H1 (cell line): ENCODE measurements at regions not wholly inside any gene's neighbourhood (a gene's known extent, or its start where the extent isn't known, plus 50 kb on each side); places are given as distances from the start of the nearest gene placed in this dataset.

ENCODE experiments used
- CTCF ChIA-PET: fragments of 300-600 bp; sonication (Branson Sonifier 250); formaldehyde crosslinking; loops from one replicate; lab custom pipeline; 2021; ENCODE audit not compliant: partially characterized antibody; lab: Charles Lee
- POLR2A ChIA-PET: fragments of 300-600 bp; sonication (Branson Sonifier 250); formaldehyde crosslinking; loops from one replicate; lab custom pipeline; 2021; ENCODE audit warnings: inconsistent platforms; ENCODE audit not compliant: partially characterized antibody; lab: Charles Lee
- DNase-seq, 2 experiments: peaks; one replicate each; pipeline versions ENCODE4 v3.0.0 to v3.0.0-alpha.2; 2010 to 2022; ENCODE audit warnings: low spot score in 2 of 2, low read depth in 1 of 2, mixed read lengths in 1 of 2
- FAIRE-seq: peaks from 2 replicates; lab custom pipeline; 2011; peaks lifted over from hg19 to GRCh38; lab: Jason Lieb, UNC
- H2AFZ ChIP-seq: 2 replicates; pipeline ENCODE4 v1.8.1; 2012; ENCODE audit warnings: low read length, inconsistent platforms
- H2AK5ac ChIP-seq: 2 replicates; pipeline ENCODE4 v1.6.1; 2013; ENCODE audit warnings: low read depth, low read length
- H2BK120ac ChIP-seq: replicated peaks from 2 replicates; pipeline ENCODE3; 2013; ENCODE audit warnings: low read depth, low read length, inconsistent platforms
- H2BK12ac ChIP-seq: 2 replicates; pipeline ENCODE4 v1.6.1; 2013; ENCODE audit warnings: low read depth, low read length
- H2BK15ac ChIP-seq: 2 replicates; pipeline ENCODE4 v1.6.1; 2013; ENCODE audit warnings: low read length
- H2BK20ac ChIP-seq: 2 replicates; pipeline ENCODE4 v1.6.1; 2013; ENCODE audit warnings: low read length
- H2BK5ac ChIP-seq: 2 replicates; pipeline ENCODE4 v1.6.1; 2013; ENCODE audit warnings: low read depth, low read length
- H3K14ac ChIP-seq: 2 replicates; pipeline ENCODE4 v1.6.1; 2013; ENCODE audit warnings: inconsistent platforms; ENCODE audit not compliant: insufficient read length
- H3K18ac ChIP-seq: 2 replicates; pipeline ENCODE4 v1.6.1; 2013; ENCODE audit warnings: low read length; ENCODE audit errors: extremely low read depth
- H3K23ac ChIP-seq: 2 replicates; pipeline ENCODE4 v1.6.1; 2013; ENCODE audit warnings: inconsistent platforms; ENCODE audit not compliant: insufficient read length
- H3K23me2 ChIP-seq: 2 replicates; pipeline ENCODE4 v1.6.1; 2013; ENCODE audit warnings: low read depth, low read length
- H3K27ac ChIP-seq: 2 replicates; pipeline ENCODE4 v1.6.1; 2011; ENCODE audit warnings: low read depth, low read length, inconsistent platforms
- H3K27me3 ChIP-seq, 4 experiments: replicated peaks in 1 of 4; 1 replicate in 1 of 4; 2 replicates in 3 of 4; pipeline versions ENCODE4 v1.6.1 to v1.8.1; 2011 to 2013; ENCODE audit warnings: low read length in 3 of 4, mild to moderate bottlenecking in 3 of 4, inconsistent platforms in 2 of 4, mixed read lengths in 2 of 4, moderate library complexity in 1 of 4; ENCODE audit not compliant: control insufficient read depth in 3 of 4, insufficient read depth in 3 of 4; ENCODE audit errors: extremely low read depth in 1 of 4
- H3K36me3 ChIP-seq, 4 experiments: 2 replicates each; pipeline versions ENCODE4 v1.6.1 to v1.8.1; 2011 to 2013; ENCODE audit warnings: mild to moderate bottlenecking in 4 of 4, low read length in 3 of 4, moderate library complexity in 2 of 4, control low read depth in 1 of 4, inconsistent platforms in 1 of 4; ENCODE audit not compliant: insufficient read depth in 4 of 4, control insufficient read depth in 2 of 4
- H3K4ac ChIP-seq: replicated peaks from 2 replicates; pipeline ENCODE3; 2013; ENCODE audit warnings: low read length, low read depth, mixed read lengths, inconsistent platforms; ENCODE audit not compliant: insufficient read length
- H3K4me1 ChIP-seq, 4 experiments: replicated peaks in 1 of 4; 1 replicate in 1 of 4; 2 replicates in 3 of 4; pipeline versions ENCODE4 v1.6.1 to v1.8.1; 2011 to 2013; ENCODE audit warnings: low read length in 3 of 4, inconsistent platforms in 2 of 4, mixed read lengths in 1 of 4; ENCODE audit not compliant: insufficient read depth in 4 of 4, control insufficient read depth in 3 of 4
- H3K4me2 ChIP-seq, 2 experiments: 2 replicates each; pipeline versions ENCODE4 v1.6.1 to v1.8.1; 2011 to 2013; ENCODE audit warnings: low read depth in 2 of 2, low read length in 2 of 2, control low read depth in 1 of 2, inconsistent platforms in 1 of 2, mild to moderate bottlenecking in 1 of 2; ENCODE audit not compliant: insufficient read depth in 1 of 2
- H3K4me3 ChIP-seq, 4 experiments: fragments of 200-600, 300-600 bp in 1 of 4; sonication (generic), shearing (Covaris generic), sonication (Bioruptor Twin) in 1 of 4; 2 replicates each; pipeline versions ENCODE4 v1.5.1 to v1.8.1; 2011 to 2016; ENCODE audit warnings: low read length in 4 of 4, low read depth in 3 of 4, control low read depth in 2 of 4, inconsistent platforms in 2 of 4, mild to moderate bottlenecking in 2 of 4, mixed read lengths in 1 of 4, moderate library complexity in 1 of 4; ENCODE audit not compliant: insufficient read depth in 2 of 4; ENCODE audit errors: extremely low read depth in 1 of 4
- H3K56ac ChIP-seq: replicated peaks from 2 replicates; pipeline ENCODE3; 2013; ENCODE audit warnings: low read depth, mild to moderate bottlenecking, mixed read lengths, low read length, inconsistent platforms; ENCODE audit not compliant: insufficient read length
- H3K79me1 ChIP-seq: 2 replicates; pipeline ENCODE4 v1.6.1; 2013; ENCODE audit warnings: low read depth, low read length, control low read depth
- H3K79me2 ChIP-seq, 2 experiments: 2 replicates each; pipeline versions ENCODE4 v1.6.1 to v1.8.1; 2012 to 2013; ENCODE audit warnings: low read length in 2 of 2, mild to moderate bottlenecking in 2 of 2, inconsistent platforms in 1 of 2; ENCODE audit not compliant: insufficient read depth in 2 of 2, control insufficient read depth in 1 of 2
- H3K9ac ChIP-seq, 4 experiments: replicated peaks in 1 of 4; 1 replicate in 1 of 4; 2 replicates in 3 of 4; pipeline versions ENCODE4 v1.6.1 to v1.8.1; 2011 to 2013; ENCODE audit warnings: low read depth in 3 of 4, low read length in 3 of 4, control low read depth in 2 of 4, mild to moderate bottlenecking in 2 of 4, moderate library complexity in 2 of 4, inconsistent platforms in 1 of 4; ENCODE audit errors: extremely low read depth in 1 of 4
- H3K9me3 ChIP-seq, 2 experiments: 2 replicates each; pipeline versions ENCODE4 v1.6.1 to v1.8.1; 2012 to 2013; ENCODE audit warnings: mild to moderate bottlenecking in 2 of 2, moderate library complexity in 2 of 2, control low read depth in 1 of 2, inconsistent platforms in 1 of 2, low read depth in 1 of 2, low read length in 1 of 2, mixed read lengths in 1 of 2; ENCODE audit not compliant: insufficient read depth in 2 of 2
- H4K20me1 ChIP-seq, 2 experiments: replicated peaks in 1 of 2; 2 replicates each; pipeline versions ENCODE3 to v1.8.1; 2011 to 2013; ENCODE audit warnings: inconsistent platforms in 2 of 2, low read length in 2 of 2, mild to moderate bottlenecking in 1 of 2; ENCODE audit not compliant: insufficient read depth in 2 of 2, control insufficient read depth in 1 of 2
- H4K5ac ChIP-seq: 2 replicates; pipeline ENCODE4 v1.6.1; 2013; ENCODE audit warnings: low read length, low read depth, mixed read lengths, inconsistent platforms; ENCODE audit not compliant: insufficient read length
- H4K8ac ChIP-seq: 2 replicates; pipeline ENCODE4 v1.8.0; 2013; ENCODE audit warnings: mild to moderate bottlenecking, moderate library complexity, low read length, inconsistent platforms; ENCODE audit not compliant: insufficient read depth; ENCODE audit errors: extremely low read depth
- H4K91ac ChIP-seq: replicated peaks from 2 replicates; pipeline ENCODE3; 2013; ENCODE audit warnings: low read length, mixed read lengths, inconsistent platforms; ENCODE audit not compliant: insufficient read length
- CTBP2 ChIP-seq: IDR thresholded peaks from 2 replicates; pipeline ENCODE4 v1.7.0; 2011; ENCODE audit warnings: borderline replicate concordance, mild to moderate bottlenecking, moderate library complexity, mixed read lengths, low read length; ENCODE audit not compliant: insufficient read depth, insufficient read length
- JUN ChIP-seq: IDR thresholded peaks from 2 replicates; pipeline ENCODE4 v1.6.1; 2011; ENCODE audit warnings: low read depth, mild to moderate bottlenecking, improper control_type of control experiment, low read length
- KDM1A ChIP-seq: fragments of 200-600, 300-600 bp; sonication (generic); IDR thresholded peaks from 2 replicates; pipeline ENCODE4 v1.7.1; 2016; ENCODE audit warnings: mild to moderate bottlenecking, low read length, borderline replicate concordance
- RFX5 ChIP-seq: IDR thresholded peaks from 2 replicates; pipeline ENCODE4 v1.6.1; 2011; ENCODE audit warnings: low read depth, low read length, improper control_type of control experiment, borderline replicate concordance
- RNF2 ChIP-seq: fragments of 200-900, 300-1000 bp; sonication (generic); IDR thresholded peaks from 2 replicates; pipeline ENCODE4 v1.7.1; 2016; ENCODE audit warnings: borderline replicate concordance, low read depth, mild to moderate bottlenecking, antibody characterized with exemption, low read length; ENCODE audit not compliant: poor library complexity, severe bottlenecking; ENCODE audit errors: missing control alignments
- SUZ12 ChIP-seq: fragments of 200-600 bp; sonication (generic); IDR thresholded peaks from 2 replicates; pipeline ENCODE4 v1.6.1; 2012; ENCODE audit warnings: mild to moderate bottlenecking, inconsistent platforms, low read length, moderate library complexity, mixed read lengths
- TAF7 ChIP-seq: optimal IDR thresholded peaks from 2 replicates; pipeline ENCODE3; 2011; ENCODE audit warnings: low read depth, mild to moderate bottlenecking, inconsistent platforms, low read length, moderate library complexity, borderline replicate concordance
- TBP ChIP-seq: IDR thresholded peaks from 2 replicates; pipeline ENCODE4 v1.6.1; 2011; ENCODE audit warnings: low read depth, low read length, improper control_type of control experiment
- TCF12 ChIP-seq: IDR thresholded peaks from 2 replicates; pipeline ENCODE4 v1.6.1; 2011; ENCODE audit warnings: low read depth, mild to moderate bottlenecking, low read length
- WGBS, 2 experiments: shearing (Covaris generic) in 1 of 2; methylation state at CpG; one replicate each; pipeline versions ENCODE4 v1.1.6 to v1.1.7; 2013 to 2015; ENCODE audit warnings: low lambda C conversion rate in 2 of 2, mixed read lengths in 2 of 2, inconsistent platforms in 1 of 2, low coverage in 1 of 2, missing lambda C conversion rate in 1 of 2; ENCODE audit not compliant: insufficient replicate concordance in 2 of 2, insufficient coverage in 1 of 2, insufficient read length in 1 of 2; ENCODE audit errors: extremely low coverage in 1 of 2, missing lambda C conversion rate in 1 of 2; 5-methylcytosine and 5-hydroxymethylcytosine counted together
- TF ChIP-seq, protein P1 (sequence below): IDR thresholded peaks from 2 replicates; pipeline ENCODE4 v1.6.1; 2012; ENCODE audit warnings: inconsistent platforms

DNA sequence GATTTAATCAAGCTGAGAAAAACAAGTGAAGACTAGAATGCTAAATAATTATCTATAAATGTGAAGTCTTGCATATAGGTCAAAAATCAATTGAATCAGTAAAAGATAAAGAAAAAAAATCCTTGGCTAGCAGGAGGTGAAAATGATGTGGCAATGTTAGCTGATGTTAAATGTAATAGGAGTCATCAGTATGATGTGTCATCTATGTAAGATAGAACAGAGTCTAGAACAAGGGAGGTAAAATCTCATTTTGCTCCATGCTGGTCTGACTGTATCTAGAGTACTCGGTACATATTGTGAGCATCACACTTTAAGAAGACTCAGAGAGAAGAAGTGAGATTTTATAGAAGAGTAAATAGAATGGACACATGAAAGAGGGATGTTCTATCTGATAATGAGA lies 721.2 kb downstream of the ETS1 start:
- no peak overlapping the region for H3K14ac ChIP-seq
- POLR2A ChIA-PET, result no interaction called here

More for the DNA sequence above, 721.2 kb downstream of the ETS1 start:
- no peak overlapping the region for H3K4me3 ChIP-seq
- DNase-seq (no peak), FAIRE-seq (no peak)
- no peak overlapping the region for H3K56ac ChIP-seq
- H3K36me3 ChIP-seq, result no peaks in the 10 kb centered on the region
- no peak overlapping the region for H3K27ac ChIP-seq
- H2BK12ac ChIP-seq, result no peak overlapping the region
- no peak overlapping the region for H4K8ac ChIP-seq
- no peaks in the 10 kb centered on the region for H3K27me3 ChIP-seq
- H3K4ac ChIP-seq, result no peak overlapping the region
- WGBS, 2 experiments, result 86% methylated on average over 1 of the region's 1 CpG; no CpG with 5 or more reads in 1 of the 2 experiments
- no peak overlapping the region for H2BK5ac ChIP-seq
- no peaks in the 10 kb centered on the region for H3K4me1 ChIP-seq
- H2BK20ac ChIP-seq, result no peak overlapping the region
- H3K9me3 ChIP-seq, result no peaks in the 10 kb centered on the region
- no peaks in the 10 kb centered on the region for H3K79me2 ChIP-seq
- H4K5ac ChIP-seq, result no peak overlapping the region
- H3K4me2 ChIP-seq, result no peak overlapping the region
- H4K91ac ChIP-seq, result no peak overlapping the region
- H3K23me2 ChIP-seq, result no peaks in the 10 kb centered on the region
- H2BK120ac ChIP-seq, result no peak overlapping the region
- H2BK15ac ChIP-seq, result no peak overlapping the region
- no peak overlapping the region for H2AK5ac ChIP-seq
- no peak overlapping the region for H3K23ac ChIP-seq
- no peak overlapping the region for H2AFZ ChIP-seq
- H3K9ac ChIP-seq, result no peak overlapping the region
- H3K79me1 ChIP-seq, result no peaks in the 10 kb centered on the region
- H4K20me1 ChIP-seq, result no peaks in the 10 kb centered on the region
- CTCF ChIA-PET, result interaction anchor here (2.3 kb wide), 1 partner anchor 22 kb away, joined by 9 read pairs; no protein-coding TSS in a partner anchor
- TF ChIP-seq TAF7 (no peak), JUN (no peak), KDM1A (no peak), TBP (no peak), SUZ12 (no peak), RNF2 (no peak), TCF12 (no peak), RFX5 (no peak), CTBP2 (no peak)
- TF ChIP-seq, protein P1, sequence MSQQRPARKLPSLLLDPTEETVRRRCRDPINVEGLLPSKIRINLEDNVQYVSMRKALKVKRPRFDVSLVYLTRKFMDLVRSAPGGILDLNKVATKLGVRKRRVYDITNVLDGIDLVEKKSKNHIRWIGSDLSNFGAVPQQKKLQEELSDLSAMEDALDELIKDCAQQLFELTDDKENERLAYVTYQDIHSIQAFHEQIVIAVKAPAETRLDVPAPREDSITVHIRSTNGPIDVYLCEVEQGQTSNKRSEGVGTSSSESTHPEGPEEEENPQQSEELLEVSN, result no peak
- H3K18ac ChIP-seq, result no peak overlapping the region
